WTC11 (cell line): ENCODE measurements at regions not wholly inside any gene's neighbourhood (a gene's known extent, or its start where the extent isn't known, plus 50 kb on each side); places are given as distances from the start of the nearest gene placed in this dataset.

Experiments used
- ATAC-seq: fragments of 200-7000 bp; cut with Tn5 transposase; 2 replicates; pipeline ENCODE4 v1.10.0; 2021; ENCODE audit warnings: mild to moderate bottlenecking, moderate library complexity
- CTCF ChIA-PET: fragments of 300-600 bp; sonication (Branson Sonifier 250); formaldehyde crosslinking; loops from one replicate; lab custom pipeline; 2021; ENCODE audit warnings: antibody characterized with exemption; lab: Charles Lee
- POLR2A ChIA-PET: fragments of 350-600 bp; sonication (Branson Sonifier 250); formaldehyde crosslinking; loops from one replicate; lab custom pipeline; 2021; ENCODE audit warnings: antibody characterized with exemption; lab: Charles Lee
- DNase-seq: peaks from one replicate; pipeline ENCODE4 v3.0.0; 2021; ENCODE audit warnings: low spot score
- H3K27ac Mint-ChIP-seq: 2 replicates; pipeline ENCODE4 v1.8.0; 2021; ENCODE audit warnings: mixed read lengths
- H3K27me3 Mint-ChIP-seq: 2 replicates; pipeline ENCODE4 v1.8.0; 2021; ENCODE audit warnings: low read depth, mild to moderate bottlenecking, moderate library complexity, mixed read lengths
- H3K36me3 Mint-ChIP-seq: 2 replicates; pipeline ENCODE4 v1.8.0; 2021; ENCODE audit warnings: mixed read lengths
- H3K4me1 Mint-ChIP-seq: 2 replicates; pipeline ENCODE4 v1.8.0; 2022; ENCODE audit warnings: mixed read lengths
- H3K4me3 Mint-ChIP-seq: 2 replicates; pipeline ENCODE4 v1.8.0; 2021; ENCODE audit warnings: mild to moderate bottlenecking, moderate library complexity, mixed read lengths
- H3K9me3 Mint-ChIP-seq: 2 replicates; pipeline ENCODE4 v1.8.0; 2021; ENCODE audit warnings: mixed read lengths
- ATF1 ChIP-seq: sonication (generic); formaldehyde crosslinking; IDR thresholded peaks from 2 replicates; pipeline ENCODE4 v1.8.1; 2023; ENCODE audit warnings: mild to moderate bottlenecking, moderate library complexity, missing genetic modification reagents
- ESRRA ChIP-seq: sonication (generic); formaldehyde crosslinking; IDR thresholded peaks from 2 replicates; pipeline ENCODE4 v1.8.1; 2022; ENCODE audit warnings: mild to moderate bottlenecking, missing genetic modification reagents, borderline replicate concordance
- FOXJ3 ChIP-seq: sonication (generic); formaldehyde crosslinking; IDR thresholded peaks from 2 replicates; pipeline ENCODE4 v1.9.0; 2021; ENCODE audit warnings: missing genetic modification reagents, mild to moderate bottlenecking, borderline replicate concordance
- GTF2I ChIP-seq: fragments of 250-450 bp; sonication (Bioruptor Pico); conservative IDR thresholded peaks from 2 replicates; pipeline ENCODE4 v1.4.0; 2021; ENCODE audit warnings: mild to moderate bottlenecking
- MXD4 ChIP-seq: fragments of 250-450 bp; sonication (Bioruptor Pico); IDR thresholded peaks from 2 replicates; pipeline ENCODE4 v1.8.0; 2021; ENCODE audit warnings: mild to moderate bottlenecking, moderate library complexity, borderline replicate concordance
- MYBL2 ChIP-seq: sonication (generic); formaldehyde crosslinking; IDR thresholded peaks from 2 replicates; pipeline ENCODE4 v1.8.1; 2023; ENCODE audit warnings: mild to moderate bottlenecking, moderate library complexity, missing genetic modification reagents
- NFATC4 ChIP-seq: fragments of 250-450 bp; sonication (Bioruptor Pico); IDR thresholded peaks from 2 replicates; pipeline ENCODE4 v1.9.0; 2021; ENCODE audit warnings: mild to moderate bottlenecking
- PRRX2 ChIP-seq: fragments of 250-450 bp; sonication (Bioruptor Pico); IDR thresholded peaks from 2 replicates; pipeline ENCODE4 v1.8.0; 2021; ENCODE audit warnings: mild to moderate bottlenecking
- RORB ChIP-seq: fragments of 250-450 bp; sonication (Bioruptor Pico); IDR thresholded peaks from 2 replicates; pipeline ENCODE4 v1.9.0; 2021; ENCODE audit warnings: mild to moderate bottlenecking
- TEAD1 ChIP-seq: sonication (generic); formaldehyde crosslinking; IDR thresholded peaks from 2 replicates; pipeline ENCODE4 v1.8.0; 2022; ENCODE audit warnings: mild to moderate bottlenecking, missing genetic modification reagents
- TP53 ChIP-seq: sonication (generic); formaldehyde crosslinking; IDR thresholded peaks from 2 replicates; pipeline ENCODE4 v1.8.1; 2023; ENCODE audit warnings: mild to moderate bottlenecking, missing genetic modification reagents
- ZNF121 ChIP-seq: sonication (generic); formaldehyde crosslinking; IDR thresholded peaks from 2 replicates; pipeline ENCODE4 v1.8.0; 2023; ENCODE audit warnings: missing genetic modification reagents
- ZNF219 ChIP-seq: sonication (generic); formaldehyde crosslinking; IDR thresholded peaks from 2 replicates; pipeline ENCODE4 v1.8.0; 2023; ENCODE audit warnings: missing genetic modification reagents, mild to moderate bottlenecking, borderline replicate concordance
- ZNF232 ChIP-seq: sonication (generic); formaldehyde crosslinking; IDR thresholded peaks from 2 replicates; pipeline ENCODE4 v1.8.0; 2022; ENCODE audit warnings: mild to moderate bottlenecking, missing genetic modification reagents
- ZNF263 ChIP-seq: sonication (generic); formaldehyde crosslinking; IDR thresholded peaks from 2 replicates; pipeline ENCODE4 v1.8.1; 2022; ENCODE audit warnings: low read depth, mild to moderate bottlenecking, moderate library complexity, missing genetic modification reagents
- ZNF317 ChIP-seq: sonication (generic); formaldehyde crosslinking; IDR thresholded peaks from 2 replicates; pipeline ENCODE4 v1.8.1; 2023; ENCODE audit warnings: low read depth, mild to moderate bottlenecking, moderate library complexity, missing genetic modification reagents, borderline replicate concordance
- ZNF396 ChIP-seq: fragments of 250-450 bp; sonication (Bioruptor Pico); IDR thresholded peaks from 2 replicates; pipeline ENCODE4 v1.8.0; 2021; ENCODE audit warnings: mild to moderate bottlenecking, moderate library complexity, borderline replicate concordance
- ZNF416 ChIP-seq: fragments of 250-450 bp; sonication (Bioruptor Pico); IDR thresholded peaks from 2 replicates; pipeline ENCODE4 v1.9.0; 2021; ENCODE audit warnings: mild to moderate bottlenecking, inconsistent platforms
- TF ChIP-seq, protein P1 (sequence below): sonication (generic); formaldehyde crosslinking; IDR thresholded peaks from 2 replicates; pipeline ENCODE4 v1.8.0; 2023; ENCODE audit warnings: missing genetic modification reagents
- TF ChIP-seq, protein P2 (sequence below): sonication (generic); formaldehyde crosslinking; IDR thresholded peaks from 2 replicates; pipeline ENCODE4 v1.8.1; 2023; ENCODE audit warnings: mild to moderate bottlenecking, missing genetic modification reagents, moderate library complexity
- TF ChIP-seq, protein P3 (sequence below): sonication (generic); formaldehyde crosslinking; IDR thresholded peaks from 2 replicates; pipeline ENCODE4 v1.8.0; 2023; ENCODE audit warnings: missing genetic modification reagents, mild to moderate bottlenecking, borderline replicate concordance
- TF ChIP-seq, protein P4 (sequence below): fragments of 200-600 bp; IDR thresholded peaks from 2 replicates; pipeline ENCODE4 v1.8.0; 2022; ENCODE audit warnings: antibody characterized with exemption
- TF ChIP-seq, protein P5 (sequence below): fragments of 250-450 bp; sonication (Bioruptor Pico); IDR thresholded peaks from 2 replicates; pipeline ENCODE4 v1.9.0; 2021; ENCODE audit warnings: moderate library complexity, mild to moderate bottlenecking, inconsistent platforms, borderline replicate concordance

DNA sequence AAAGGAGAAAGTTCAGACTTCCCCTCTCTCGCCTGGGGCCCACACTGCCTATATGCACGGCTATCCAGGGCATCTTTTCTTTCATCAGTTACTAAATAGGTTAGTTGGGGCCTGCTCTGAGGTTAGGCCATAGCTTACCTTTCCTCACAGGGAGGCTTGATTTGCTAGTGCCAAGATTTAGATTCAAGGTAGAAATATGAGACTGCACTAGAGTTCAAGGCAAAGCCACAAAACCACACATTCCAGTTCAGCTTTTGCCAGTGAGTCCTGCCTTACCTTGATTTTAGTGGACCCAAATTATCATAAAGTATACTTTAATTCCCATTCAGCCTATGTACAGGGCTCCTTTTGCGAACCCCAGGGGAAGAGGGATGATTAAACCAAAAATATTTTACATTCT lies 762.8 kb downstream of the PDHA2 start:
- no peak for TF ChIP-seq NFATC4
- TF ChIP-seq TP53 (CRISPR knock-in tag): no peak
- no peak for TF ChIP-seq ZNF219 (CRISPR knock-in tag)
- no peak for TF ChIP-seq ZNF396 (CRISPR knock-in tag)
- no peak for TF ChIP-seq TEAD1
- TF ChIP-seq, protein P1, sequence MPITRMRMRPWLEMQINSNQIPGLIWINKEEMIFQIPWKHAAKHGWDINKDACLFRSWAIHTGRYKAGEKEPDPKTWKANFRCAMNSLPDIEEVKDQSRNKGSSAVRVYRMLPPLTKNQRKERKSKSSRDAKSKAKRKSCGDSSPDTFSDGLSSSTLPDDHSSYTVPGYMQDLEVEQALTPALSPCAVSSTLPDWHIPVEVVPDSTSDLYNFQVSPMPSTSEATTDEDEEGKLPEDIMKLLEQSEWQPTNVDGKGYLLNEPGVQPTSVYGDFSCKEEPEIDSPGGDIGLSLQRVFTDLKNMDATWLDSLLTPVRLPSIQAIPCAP: no peak
- TF ChIP-seq ZNF121 (CRISPR knock-in tag): no peak
- no peak for TF ChIP-seq ATF1 (CRISPR knock-in tag)
- no peak for TF ChIP-seq FOXJ3
- TF ChIP-seq ZNF317: no peak
- no peak for TF ChIP-seq PRRX2
- no peak for TF ChIP-seq ZNF232 (CRISPR knock-in tag)
- TF ChIP-seq, all 79 proteins: peak for 0
- H3K4me3 Mint-ChIP-seq: no peak overlapping the region
- no peaks in the 10 kb centered on the region for H3K9me3 Mint-ChIP-seq
- H3K27ac Mint-ChIP-seq: no peak overlapping the region
- POLR2A ChIA-PET: no interaction called here
- CTCF ChIA-PET: no interaction called here
- H3K27me3 Mint-ChIP-seq: no peaks in the 10 kb centered on the region
- H3K4me1 Mint-ChIP-seq: peaks cover 19% of the 10 kb centered on the region
- H3K36me3 Mint-ChIP-seq: no peaks in the 10 kb centered on the region
- no peak for ATAC-seq
- no peak for DNase-seq

DNA sequence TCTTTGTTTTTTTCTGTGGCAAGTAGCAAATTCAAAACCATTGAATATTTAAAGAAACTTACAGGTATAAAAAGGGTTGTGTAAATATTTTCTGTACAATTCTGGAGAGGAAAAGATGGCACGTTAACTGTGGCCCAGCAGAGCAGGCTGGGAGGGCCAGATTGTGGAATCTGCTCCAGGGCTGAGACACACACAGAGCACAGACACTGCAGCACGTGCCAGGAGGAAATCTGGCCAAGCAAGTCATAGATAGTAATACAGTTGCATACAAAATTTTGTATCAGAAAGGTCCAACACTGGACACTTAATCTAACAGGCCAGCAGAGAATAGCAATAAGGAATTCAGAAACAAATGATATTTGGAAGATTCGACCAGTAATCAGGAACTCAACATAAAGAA lies 763.7 kb downstream of the PDHA2 start:
- DNase-seq (no peak), ATAC-seq (no peak)
- POLR2A ChIA-PET: no interaction called here
- Mint-ChIP-seq H3K36me3 (no peaks in the 10 kb centered on the region), H3K4me3 (no peak overlapping the region), H3K4me1 (peaks cover 17% of the 10 kb centered on the region), H3K27ac (no peak overlapping the region), H3K9me3 (no peaks in the 10 kb centered on the region; the same call in 1 of the 2 replicates), H3K27me3 (no peaks in the 10 kb centered on the region)
- CTCF ChIA-PET: no interaction called here
- TF ChIP-seq GTF2I (CRISPR knock-in tag): no peak
- TF ChIP-seq PRRX2: no peak
- no peak for TF ChIP-seq ESRRA (CRISPR knock-in tag)
- no peak for TF ChIP-seq ZNF263
- TF ChIP-seq ZNF232 (CRISPR knock-in tag): no peak
- TF ChIP-seq MXD4 (CRISPR knock-in tag): no peak
- TF ChIP-seq RORB (CRISPR knock-in tag): no peak
- TF ChIP-seq, protein P2, sequence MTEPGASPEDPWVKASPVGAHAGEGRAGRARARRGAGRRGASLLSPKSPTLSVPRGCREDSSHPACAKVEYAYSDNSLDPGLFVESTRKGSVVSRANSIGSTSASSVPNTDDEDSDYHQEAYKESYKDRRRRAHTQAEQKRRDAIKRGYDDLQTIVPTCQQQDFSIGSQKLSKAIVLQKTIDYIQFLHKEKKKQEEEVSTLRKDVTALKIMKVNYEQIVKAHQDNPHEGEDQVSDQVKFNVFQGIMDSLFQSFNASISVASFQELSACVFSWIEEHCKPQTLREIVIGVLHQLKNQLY: no peak

DNA sequence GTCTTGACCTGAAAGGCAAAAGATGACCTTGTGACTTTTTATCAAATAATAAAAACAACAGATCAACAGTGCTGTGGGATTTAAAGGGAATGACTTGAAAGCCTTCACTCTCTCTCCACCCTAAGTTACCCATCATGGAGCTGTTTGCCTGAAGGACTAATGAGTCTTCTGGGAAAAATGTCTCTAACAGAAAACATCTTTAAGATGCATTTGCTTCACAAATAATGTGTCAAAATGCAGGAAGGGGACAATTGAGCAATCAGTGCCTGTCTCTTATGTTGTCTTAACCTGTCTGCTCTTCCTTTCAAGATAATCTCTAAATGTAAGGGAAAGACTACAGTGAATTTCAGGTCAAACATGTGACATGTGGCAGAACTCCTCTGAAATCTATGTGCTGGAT lies 766.6 kb downstream of the PDHA2 start:
- DNase-seq: no peak
- H3K27me3 Mint-ChIP-seq: no peaks in the 10 kb centered on the region
- no peaks in the 10 kb centered on the region for H3K36me3 Mint-ChIP-seq
- CTCF ChIA-PET: no interaction called here
- no peak overlapping the region for H3K27ac Mint-ChIP-seq
- H3K4me1 Mint-ChIP-seq: no peaks in the 10 kb centered on the region
- POLR2A ChIA-PET: no interaction called here
- no peak for TF ChIP-seq ZNF219 (CRISPR knock-in tag)
- H3K9me3 Mint-ChIP-seq: no peaks in the 10 kb centered on the region; the same call in 1 of the 2 replicates
- ATAC-seq: no peak
- no peak overlapping the region for H3K4me3 Mint-ChIP-seq

DNA sequence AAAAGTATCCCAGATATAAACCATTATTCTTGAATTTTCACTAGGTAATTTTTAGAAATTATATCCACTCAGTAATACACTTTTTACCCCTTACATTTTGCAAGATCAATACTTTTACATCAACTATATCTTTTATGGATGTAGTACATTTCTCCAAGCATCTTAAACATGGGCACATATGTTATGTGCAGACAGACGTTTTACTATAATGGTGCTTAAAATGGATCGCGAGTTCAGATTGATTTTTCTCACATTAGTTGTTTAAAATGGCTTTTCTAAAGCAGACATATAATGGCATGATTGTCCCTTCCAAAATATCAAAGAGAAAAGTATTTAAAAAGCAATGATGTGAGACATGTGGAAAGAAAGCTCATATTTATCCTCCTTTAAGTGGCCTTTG lies 786.1 kb downstream of the PDHA2 start:
- H3K9me3 Mint-ChIP-seq: no peaks in the 10 kb centered on the region
- ChIA-PET CTCF (no interaction called here), POLR2A (no interaction called here)
- H3K36me3 Mint-ChIP-seq: no peaks in the 10 kb centered on the region
- no peak overlapping the region for H3K4me3 Mint-ChIP-seq
- DNase-seq (no peak), ATAC-seq (no peak)
- no peak overlapping the region for H3K27ac Mint-ChIP-seq
- no peaks in the 10 kb centered on the region for H3K27me3 Mint-ChIP-seq
- H3K4me1 Mint-ChIP-seq: no peaks in the 10 kb centered on the region; the same call in 1 of the 2 replicates
- no peak for TF ChIP-seq ZNF416 (CRISPR knock-in tag)
- no peak for TF ChIP-seq MYBL2
- TF ChIP-seq, protein P1: no peak
- no peak for TF ChIP-seq ZNF263
- TF ChIP-seq, protein P3, sequence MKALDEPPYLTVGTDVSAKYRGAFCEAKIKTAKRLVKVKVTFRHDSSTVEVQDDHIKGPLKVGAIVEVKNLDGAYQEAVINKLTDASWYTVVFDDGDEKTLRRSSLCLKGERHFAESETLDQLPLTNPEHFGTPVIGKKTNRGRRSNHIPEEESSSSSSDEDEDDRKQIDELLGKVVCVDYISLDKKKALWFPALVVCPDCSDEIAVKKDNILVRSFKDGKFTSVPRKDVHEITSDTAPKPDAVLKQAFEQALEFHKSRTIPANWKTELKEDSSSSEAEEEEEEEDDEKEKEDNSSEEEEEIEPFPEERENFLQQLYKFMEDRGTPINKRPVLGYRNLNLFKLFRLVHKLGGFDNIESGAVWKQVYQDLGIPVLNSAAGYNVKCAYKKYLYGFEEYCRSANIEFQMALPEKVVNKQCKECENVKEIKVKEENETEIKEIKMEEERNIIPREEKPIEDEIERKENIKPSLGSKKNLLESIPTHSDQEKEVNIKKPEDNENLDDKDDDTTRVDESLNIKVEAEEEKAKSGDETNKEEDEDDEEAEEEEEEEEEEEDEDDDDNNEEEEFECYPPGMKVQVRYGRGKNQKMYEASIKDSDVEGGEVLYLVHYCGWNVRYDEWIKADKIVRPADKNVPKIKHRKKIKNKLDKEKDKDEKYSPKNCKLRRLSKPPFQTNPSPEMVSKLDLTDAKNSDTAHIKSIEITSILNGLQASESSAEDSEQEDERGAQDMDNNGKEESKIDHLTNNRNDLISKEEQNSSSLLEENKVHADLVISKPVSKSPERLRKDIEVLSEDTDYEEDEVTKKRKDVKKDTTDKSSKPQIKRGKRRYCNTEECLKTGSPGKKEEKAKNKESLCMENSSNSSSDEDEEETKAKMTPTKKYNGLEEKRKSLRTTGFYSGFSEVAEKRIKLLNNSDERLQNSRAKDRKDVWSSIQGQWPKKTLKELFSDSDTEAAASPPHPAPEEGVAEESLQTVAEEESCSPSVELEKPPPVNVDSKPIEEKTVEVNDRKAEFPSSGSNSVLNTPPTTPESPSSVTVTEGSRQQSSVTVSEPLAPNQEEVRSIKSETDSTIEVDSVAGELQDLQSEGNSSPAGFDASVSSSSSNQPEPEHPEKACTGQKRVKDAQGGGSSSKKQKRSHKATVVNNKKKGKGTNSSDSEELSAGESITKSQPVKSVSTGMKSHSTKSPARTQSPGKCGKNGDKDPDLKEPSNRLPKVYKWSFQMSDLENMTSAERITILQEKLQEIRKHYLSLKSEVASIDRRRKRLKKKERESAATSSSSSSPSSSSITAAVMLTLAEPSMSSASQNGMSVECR (CRISPR knock-in tag): no peak
- TF ChIP-seq, protein P4, sequence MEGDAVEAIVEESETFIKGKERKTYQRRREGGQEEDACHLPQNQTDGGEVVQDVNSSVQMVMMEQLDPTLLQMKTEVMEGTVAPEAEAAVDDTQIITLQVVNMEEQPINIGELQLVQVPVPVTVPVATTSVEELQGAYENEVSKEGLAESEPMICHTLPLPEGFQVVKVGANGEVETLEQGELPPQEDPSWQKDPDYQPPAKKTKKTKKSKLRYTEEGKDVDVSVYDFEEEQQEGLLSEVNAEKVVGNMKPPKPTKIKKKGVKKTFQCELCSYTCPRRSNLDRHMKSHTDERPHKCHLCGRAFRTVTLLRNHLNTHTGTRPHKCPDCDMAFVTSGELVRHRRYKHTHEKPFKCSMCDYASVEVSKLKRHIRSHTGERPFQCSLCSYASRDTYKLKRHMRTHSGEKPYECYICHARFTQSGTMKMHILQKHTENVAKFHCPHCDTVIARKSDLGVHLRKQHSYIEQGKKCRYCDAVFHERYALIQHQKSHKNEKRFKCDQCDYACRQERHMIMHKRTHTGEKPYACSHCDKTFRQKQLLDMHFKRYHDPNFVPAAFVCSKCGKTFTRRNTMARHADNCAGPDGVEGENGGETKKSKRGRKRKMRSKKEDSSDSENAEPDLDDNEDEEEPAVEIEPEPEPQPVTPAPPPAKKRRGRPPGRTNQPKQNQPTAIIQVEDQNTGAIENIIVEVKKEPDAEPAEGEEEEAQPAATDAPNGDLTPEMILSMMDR: no peak
- no peak for TF ChIP-seq ZNF121 (CRISPR knock-in tag)
- TF ChIP-seq PRRX2: no peak
- TF ChIP-seq, protein P5, sequence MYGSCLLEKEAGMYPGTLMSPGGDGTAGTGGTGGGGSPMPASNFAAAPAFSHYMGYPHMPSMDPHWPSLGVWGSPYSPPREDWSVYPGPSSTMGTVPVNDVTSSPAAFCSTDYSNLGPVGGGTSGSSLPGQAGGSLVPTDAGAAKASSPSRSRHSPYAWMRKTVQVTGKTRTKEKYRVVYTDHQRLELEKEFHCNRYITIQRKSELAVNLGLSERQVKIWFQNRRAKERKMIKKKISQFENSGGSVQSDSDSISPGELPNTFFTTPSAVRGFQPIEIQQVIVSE (CRISPR knock-in tag): no peak
